A673 (cell line): ENCODE measurements at regions not wholly inside any gene's neighbourhood (a gene's known extent, or its start where the extent isn't known, plus 50 kb on each side); places are given as distances from the start of the nearest gene placed in this dataset.

ENCODE experiments used
- BruUV-seq: library from RNA; stranded (reverse); fragments of 400-500 nt; replicated peaks from 2 replicates; lab custom pipeline; 2021; lab: Mats Ljungman, UMichigan
- CTCF ChIA-PET: fragments of 300-600 bp; sonication (Branson Sonifier 250); formaldehyde crosslinking; loops from one replicate; lab custom pipeline; 2022; ENCODE audit warnings: antibody characterized with exemption; lab: Charles Lee
- POLR2A ChIA-PET: fragments of 300-600 bp; sonication (Branson Sonifier 250); formaldehyde crosslinking; loops from one replicate; lab custom pipeline; 2022; ENCODE audit warnings: antibody characterized with exemption; ENCODE audit not compliant: low non-redundant PET; lab: Charles Lee
- DNase-seq: peaks from one replicate; pipeline ENCODE4 v3.0.0-alpha.2; 2015; ENCODE audit warnings: low spot score
- H3K27ac ChIP-seq: fragments of 200-600 bp; sonication (generic); 2 replicates; pipeline ENCODE4 v1.5.1; 2016; ENCODE audit warnings: mixed run types, low read depth, mild to moderate bottlenecking, mixed read lengths, antibody characterized with exemption, low read length; ENCODE audit not compliant: poor library complexity, severe bottlenecking
- H3K27me3 ChIP-seq: fragments of 200-600 bp; sonication (generic); replicated peaks from 2 replicates; pipeline ENCODE4 v1.6.1; 2017; ENCODE audit warnings: mixed run types, low read depth, mild to moderate bottlenecking, mixed read lengths, antibody characterized with exemption, low read length; ENCODE audit not compliant: insufficient read depth, poor library complexity
- H3K36me3 ChIP-seq: fragments of 200-600 bp; sonication (generic); 2 replicates; pipeline ENCODE4 v1.6.1; 2016; ENCODE audit warnings: mixed run types, mild to moderate bottlenecking, mixed read lengths, antibody characterized with exemption, low read length; ENCODE audit not compliant: insufficient read depth, poor library complexity, severe bottlenecking
- H3K4me1 ChIP-seq: fragments of 200-600 bp; sonication (generic); 2 replicates; pipeline ENCODE4 v1.6.1; 2017; ENCODE audit warnings: mixed run types, mild to moderate bottlenecking, mixed read lengths, antibody characterized with exemption, low read length; ENCODE audit not compliant: insufficient read depth, poor library complexity, severe bottlenecking
- H3K4me3 ChIP-seq: fragments of 200-600 bp; sonication (generic); 2 replicates; pipeline ENCODE4 v1.5.1; 2016; ENCODE audit warnings: low read depth, mixed run types, mild to moderate bottlenecking, mixed read lengths, low read length; ENCODE audit not compliant: poor library complexity, severe bottlenecking
- H3K9me3 ChIP-seq: fragments of 200-600 bp; sonication (generic); 2 replicates; pipeline ENCODE4 v1.6.1; 2016; ENCODE audit warnings: mixed run types, low read depth, mild to moderate bottlenecking, mixed read lengths, antibody characterized with exemption, low read length; ENCODE audit not compliant: poor library complexity, severe bottlenecking
- EZH2 ChIP-seq: fragments of 200-600 bp; sonication (generic); IDR thresholded peaks from 2 replicates; pipeline ENCODE4 v1.6.1; 2017; ENCODE audit warnings: borderline replicate concordance, low read depth, mild to moderate bottlenecking, mixed read lengths, antibody characterized with exemption, low read length; ENCODE audit not compliant: poor library complexity, severe bottlenecking
- intact Hi-C: fragments of 100-400 bp; cut with micrococcal nuclease; formaldehyde crosslinking; loops from one replicate; pipeline ENCODE4 v1.10.0; 2022; ENCODE audit not compliant: unreplicated experiment
- TF ChIP-seq, protein P1 (sequence below): fragments of 300-800, 200-600 bp; sonication (generic); conservative IDR thresholded peaks from 2 replicates; pipeline ENCODE4 v1.5.1; 2017; ENCODE audit warnings: low read depth, mild to moderate bottlenecking, antibody characterized with exemption, low read length, moderate library complexity, mixed read lengths

DNA sequence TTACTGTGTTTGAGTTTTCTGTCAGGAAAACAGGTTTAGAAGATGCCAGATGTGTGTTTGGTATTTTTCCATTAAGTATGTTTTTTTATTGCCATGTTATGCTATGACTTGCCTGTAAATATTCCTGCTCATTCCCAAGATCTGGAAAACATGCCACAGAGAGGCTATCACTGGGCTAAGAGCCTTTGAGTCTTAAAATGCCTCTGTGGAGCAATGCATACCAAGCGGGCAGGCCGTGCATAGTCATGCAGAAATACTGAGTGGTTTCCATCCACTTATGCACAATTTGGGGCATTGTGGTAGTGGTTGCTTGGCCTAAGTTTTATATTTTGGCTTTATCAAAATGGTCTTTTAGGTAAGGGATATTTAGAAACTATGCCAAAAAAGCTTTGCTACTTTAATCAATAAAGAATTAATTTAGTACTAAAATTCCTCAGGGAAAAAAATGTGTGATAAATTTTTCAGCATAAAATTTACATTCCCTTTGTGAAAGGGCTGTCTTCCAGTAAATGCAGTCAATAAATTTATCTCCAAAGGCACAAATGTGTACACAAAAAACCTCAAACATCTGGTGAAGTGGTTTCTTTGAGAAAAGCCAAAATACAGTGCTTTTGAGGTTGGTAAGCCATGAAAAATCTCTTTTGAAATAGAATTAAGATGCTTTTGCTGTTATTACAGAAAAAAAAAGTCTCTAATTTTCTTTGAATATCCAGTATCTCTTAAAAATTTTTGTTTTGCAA, 341.3 kb upstream of the FBXO33 start:
- Histone ChIP-seq H3K4me3 (no peak overlapping the region), H3K4me1 (no peaks in the 10 kb centered on the region), H3K27ac (no peak overlapping the region), H3K27me3 (no peaks in the 10 kb centered on the region), H3K36me3 (no peaks in the 10 kb centered on the region), H3K9me3 (no peaks in the 10 kb centered on the region)
- CTCF ChIA-PET: no interaction called here
- no peak for DNase-seq
- POLR2A ChIA-PET: no interaction called here
- TF ChIP-seq, protein P1, sequence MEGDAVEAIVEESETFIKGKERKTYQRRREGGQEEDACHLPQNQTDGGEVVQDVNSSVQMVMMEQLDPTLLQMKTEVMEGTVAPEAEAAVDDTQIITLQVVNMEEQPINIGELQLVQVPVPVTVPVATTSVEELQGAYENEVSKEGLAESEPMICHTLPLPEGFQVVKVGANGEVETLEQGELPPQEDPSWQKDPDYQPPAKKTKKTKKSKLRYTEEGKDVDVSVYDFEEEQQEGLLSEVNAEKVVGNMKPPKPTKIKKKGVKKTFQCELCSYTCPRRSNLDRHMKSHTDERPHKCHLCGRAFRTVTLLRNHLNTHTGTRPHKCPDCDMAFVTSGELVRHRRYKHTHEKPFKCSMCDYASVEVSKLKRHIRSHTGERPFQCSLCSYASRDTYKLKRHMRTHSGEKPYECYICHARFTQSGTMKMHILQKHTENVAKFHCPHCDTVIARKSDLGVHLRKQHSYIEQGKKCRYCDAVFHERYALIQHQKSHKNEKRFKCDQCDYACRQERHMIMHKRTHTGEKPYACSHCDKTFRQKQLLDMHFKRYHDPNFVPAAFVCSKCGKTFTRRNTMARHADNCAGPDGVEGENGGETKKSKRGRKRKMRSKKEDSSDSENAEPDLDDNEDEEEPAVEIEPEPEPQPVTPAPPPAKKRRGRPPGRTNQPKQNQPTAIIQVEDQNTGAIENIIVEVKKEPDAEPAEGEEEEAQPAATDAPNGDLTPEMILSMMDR: no peak
- TF ChIP-seq EZH2: no peak
- intact Hi-C loops: no loop called here
- BruUV-seq: no TSS peak

DNA sequence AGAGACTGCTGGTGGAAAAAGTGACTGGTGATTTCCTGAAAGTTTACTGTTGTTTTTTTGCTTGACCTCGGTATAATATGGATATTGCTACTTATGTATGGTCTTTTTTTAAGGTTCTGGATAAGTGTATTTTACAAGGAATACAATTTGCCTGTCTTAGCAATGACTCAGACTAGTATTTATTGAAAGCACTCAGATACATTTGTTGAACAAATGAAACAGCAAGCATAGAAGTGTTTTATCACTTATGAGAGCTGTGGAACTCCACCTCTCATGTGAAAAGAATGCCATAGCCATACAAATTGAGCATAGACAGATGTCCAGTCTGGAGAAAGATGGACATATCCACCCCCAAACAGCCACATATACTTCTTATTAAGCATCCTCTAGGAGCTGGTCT, 340.4 kb upstream of the FBXO33 start:
- Histone ChIP-seq H3K36me3 (no peaks in the 10 kb centered on the region), H3K9me3 (no peaks in the 10 kb centered on the region), H3K4me3 (no peak overlapping the region), H3K27ac (no peak overlapping the region), H3K27me3 (no peaks in the 10 kb centered on the region), H3K4me1 (no peaks in the 10 kb centered on the region)
- CTCF ChIA-PET: no interaction called here
- DNase-seq: no peak
- intact Hi-C loops: no loop called here
- BruUV-seq: no TSS peak
- POLR2A ChIA-PET: no interaction called here
- TF ChIP-seq, protein P1: no peak
- no peak for TF ChIP-seq EZH2

DNA sequence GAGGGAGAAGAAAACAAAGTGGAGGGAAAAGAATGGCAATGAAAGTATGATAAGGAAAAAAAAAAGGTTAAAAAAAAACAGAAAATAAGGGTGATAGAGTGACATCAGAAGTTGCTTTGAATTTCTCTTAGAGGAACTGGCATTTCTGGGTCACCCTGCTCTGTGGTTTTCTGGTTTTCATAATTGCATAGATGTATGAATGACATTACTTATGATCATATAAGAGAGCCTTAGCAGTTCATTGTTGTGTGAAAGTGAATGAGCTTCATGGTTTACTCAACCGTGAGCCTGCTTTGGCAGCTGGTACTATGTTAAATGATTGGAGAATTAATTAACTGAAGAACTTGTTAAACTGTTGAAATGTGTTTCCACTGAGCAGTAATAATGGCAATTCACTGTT, 336.4 kb upstream of the FBXO33 start:
- BruUV-seq: no TSS peak
- Histone ChIP-seq H3K27me3 (no peaks in the 10 kb centered on the region), H3K4me3 (no peak overlapping the region), H3K4me1 (no peaks in the 10 kb centered on the region), H3K9me3 (no peaks in the 10 kb centered on the region), H3K27ac (no peak overlapping the region), H3K36me3 (no peaks in the 10 kb centered on the region)
- intact Hi-C loops: no loop called here
- TF ChIP-seq EZH2: no peak
- TF ChIP-seq, protein P1: no peak
- DNase-seq: no peak
- ChIA-PET POLR2A (no interaction called here), CTCF (no interaction called here)
